Astrocyte (in vitro differentiated cells and primary cell): ENCODE measurements at regions not wholly inside any gene's neighbourhood (a gene's known extent, or its start where the extent isn't known, plus 50 kb on each side); places are given as distances from the start of the nearest gene placed in this dataset.

Experiments used
- DNase-seq: peaks from one replicate; pipeline ENCODE4 v3.0.0-alpha.2; 2010; ENCODE audit warnings: low read depth
- FAIRE-seq: peaks from 2 replicates; lab custom pipeline; 2011; peaks lifted over from hg19 to GRCh38; lab: Jason Lieb, UNC
- H2AFZ ChIP-seq: 2 replicates; pipeline ENCODE4 v1.6.0; 2012; ENCODE audit warnings: low read depth, low read length, inconsistent platforms
- H3K27ac ChIP-seq: 2 replicates; pipeline ENCODE4 v1.5.1; 2011; ENCODE audit warnings: low read depth, low read length, inconsistent platforms
- H3K27me3 ChIP-seq: 2 replicates; pipeline ENCODE4 v1.6.0; 2011; ENCODE audit warnings: low read length, inconsistent platforms; ENCODE audit not compliant: insufficient read depth
- H3K36me3 ChIP-seq: 2 replicates; pipeline ENCODE4 v1.5.1; 2011; ENCODE audit warnings: low read length, inconsistent platforms; ENCODE audit not compliant: insufficient read depth
- H3K4me1 ChIP-seq: 2 replicates; pipeline ENCODE4 v1.5.1; 2011; ENCODE audit warnings: low read length, inconsistent platforms; ENCODE audit not compliant: insufficient read depth
- H3K4me2 ChIP-seq: 2 replicates; pipeline ENCODE4 v1.6.0; 2012; ENCODE audit warnings: low read length, inconsistent platforms
- H3K4me3 ChIP-seq: 2 replicates; pipeline ENCODE4 v1.5.1; 2011; ENCODE audit warnings: low read depth, mild to moderate bottlenecking, low read length, inconsistent platforms; ENCODE audit not compliant: insufficient read depth
- H3K79me2 ChIP-seq: 2 replicates; pipeline ENCODE4 v1.6.0; 2012; ENCODE audit warnings: mild to moderate bottlenecking, low read length, inconsistent platforms; ENCODE audit not compliant: insufficient read depth
- H3K9ac ChIP-seq: 2 replicates; pipeline ENCODE4 v1.6.0; 2012; ENCODE audit warnings: mild to moderate bottlenecking, low read length, inconsistent platforms
- H3K9me3 ChIP-seq: 2 replicates; pipeline ENCODE4 v1.5.1; 2012; ENCODE audit warnings: low read depth, mild to moderate bottlenecking, low read length, inconsistent platforms; ENCODE audit not compliant: insufficient read depth
- H4K20me1 ChIP-seq: 2 replicates; pipeline ENCODE4 v1.6.0; 2012; ENCODE audit warnings: low read length, inconsistent platforms; ENCODE audit not compliant: insufficient read depth
- H3K27ac Mint-ChIP-seq: one replicate; pipeline ENCODE4 v1.8.0; 2021; ENCODE audit warnings: mild to moderate bottlenecking, mixed read lengths; ENCODE audit not compliant: unreplicated experiment
- H3K27me3 Mint-ChIP-seq: one replicate; pipeline ENCODE4 v1.8.0; 2021; ENCODE audit warnings: low read depth, mixed read lengths; ENCODE audit not compliant: unreplicated experiment
- H3K36me3 Mint-ChIP-seq: one replicate; pipeline ENCODE4 v1.8.0; 2021; ENCODE audit warnings: low read depth, mixed read lengths; ENCODE audit not compliant: unreplicated experiment
- H3K4me1 Mint-ChIP-seq: one replicate; pipeline ENCODE4 v1.8.0; 2021; ENCODE audit warnings: low read depth, mixed read lengths; ENCODE audit not compliant: unreplicated experiment
- H3K4me3 Mint-ChIP-seq: one replicate; pipeline ENCODE4 v1.8.0; 2021; ENCODE audit warnings: mild to moderate bottlenecking, moderate library complexity, mixed read lengths; ENCODE audit not compliant: unreplicated experiment
- H3K9me3 Mint-ChIP-seq: one replicate; pipeline ENCODE4 v1.8.0; 2021; ENCODE audit warnings: mild to moderate bottlenecking, mixed read lengths; ENCODE audit not compliant: unreplicated experiment
- EZH2 ChIP-seq: IDR thresholded peaks from 2 replicates; pipeline ENCODE4 v1.6.1; 2012; ENCODE audit warnings: mild to moderate bottlenecking, low read length, inconsistent platforms; ENCODE audit not compliant: insufficient read depth
- TF ChIP-seq, protein P1 (sequence below): IDR thresholded peaks from 2 replicates; pipeline ENCODE4 v1.5.1; 2011; ENCODE audit warnings: low read depth, mild to moderate bottlenecking, inconsistent platforms, low read length, moderate library complexity; ENCODE audit not compliant: insufficient read depth

DNA sequence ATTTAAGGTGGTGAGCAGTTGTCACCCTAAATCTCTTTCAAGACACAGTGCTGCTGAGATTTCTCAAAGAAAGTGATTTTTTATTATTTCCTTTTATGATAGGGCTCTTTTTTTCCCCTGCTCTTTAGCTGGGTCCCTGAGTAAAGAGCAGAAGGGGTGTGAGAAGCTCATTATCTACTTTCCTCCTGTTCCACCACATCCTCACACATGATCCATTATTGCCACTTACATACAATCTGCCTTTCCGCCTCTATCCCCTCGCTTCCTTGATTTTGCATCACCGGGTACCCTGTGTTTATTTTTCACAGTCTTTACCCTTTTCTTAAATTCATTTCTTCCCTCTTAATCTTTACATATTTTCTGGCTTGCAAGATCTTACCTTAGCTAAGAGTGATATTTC, 93.9 kb upstream of the CCDC85A start:
- Histone ChIP-seq H3K27me3 (no peaks in the 10 kb centered on the region), H2AFZ (no peak overlapping the region), H3K27ac (no peak overlapping the region), H3K9ac (no peak overlapping the region), H3K4me3 (no peak overlapping the region), H4K20me1 (no peaks in the 10 kb centered on the region), H3K36me3 (no peaks in the 10 kb centered on the region), H3K4me2 (no peak overlapping the region), H3K4me1 (no peaks in the 10 kb centered on the region), H3K9me3 (no peaks in the 10 kb centered on the region), H3K79me2 (no peaks in the 10 kb centered on the region)
- Mint-ChIP-seq H3K4me1 (peaks cover 3% of the 10 kb centered on the region), H3K36me3 (no peaks in the 10 kb centered on the region), H3K4me3 (no peak overlapping the region), H3K27me3 (peaks cover 9% of the 10 kb centered on the region), H3K9me3 (no peaks in the 10 kb centered on the region), H3K27ac (no peak overlapping the region)
- FAIRE-seq (no peak), DNase-seq (no peak)
- TF ChIP-seq, protein P1, sequence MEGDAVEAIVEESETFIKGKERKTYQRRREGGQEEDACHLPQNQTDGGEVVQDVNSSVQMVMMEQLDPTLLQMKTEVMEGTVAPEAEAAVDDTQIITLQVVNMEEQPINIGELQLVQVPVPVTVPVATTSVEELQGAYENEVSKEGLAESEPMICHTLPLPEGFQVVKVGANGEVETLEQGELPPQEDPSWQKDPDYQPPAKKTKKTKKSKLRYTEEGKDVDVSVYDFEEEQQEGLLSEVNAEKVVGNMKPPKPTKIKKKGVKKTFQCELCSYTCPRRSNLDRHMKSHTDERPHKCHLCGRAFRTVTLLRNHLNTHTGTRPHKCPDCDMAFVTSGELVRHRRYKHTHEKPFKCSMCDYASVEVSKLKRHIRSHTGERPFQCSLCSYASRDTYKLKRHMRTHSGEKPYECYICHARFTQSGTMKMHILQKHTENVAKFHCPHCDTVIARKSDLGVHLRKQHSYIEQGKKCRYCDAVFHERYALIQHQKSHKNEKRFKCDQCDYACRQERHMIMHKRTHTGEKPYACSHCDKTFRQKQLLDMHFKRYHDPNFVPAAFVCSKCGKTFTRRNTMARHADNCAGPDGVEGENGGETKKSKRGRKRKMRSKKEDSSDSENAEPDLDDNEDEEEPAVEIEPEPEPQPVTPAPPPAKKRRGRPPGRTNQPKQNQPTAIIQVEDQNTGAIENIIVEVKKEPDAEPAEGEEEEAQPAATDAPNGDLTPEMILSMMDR, result no peak
- TF ChIP-seq EZH2, result no peak

- no peak overlapping the region for H3K4me3 ChIP-seq
- no peaks in the 10 kb centered on the region for H3K4me1 ChIP-seq
- H3K9me3 ChIP-seq, result no peaks in the 10 kb centered on the region
- no peak overlapping the region for H3K9ac ChIP-seq
- Mint-ChIP-seq H3K9me3 (peaks cover 7% of the 10 kb centered on the region), H3K4me3 (no peak overlapping the region), H3K27ac (no peak overlapping the region), H3K4me1 (peaks cover 14% of the 10 kb centered on the region), H3K27me3 (no peaks in the 10 kb centered on the region), H3K36me3 (no peaks in the 10 kb centered on the region)
- no peak overlapping the region for H3K27ac ChIP-seq
- DNase-seq (no peak), FAIRE-seq (no peak)
- H3K4me2 ChIP-seq, result no peak overlapping the region
- TF ChIP-seq, protein P1, result no peak
- no peak for TF ChIP-seq EZH2
- no peaks in the 10 kb centered on the region for H3K27me3 ChIP-seq
- H3K79me2 ChIP-seq, result no peaks in the 10 kb centered on the region
- no peak overlapping the region for H2AFZ ChIP-seq
- no peaks in the 10 kb centered on the region for H4K20me1 ChIP-seq
- no peaks in the 10 kb centered on the region for H3K36me3 ChIP-seq
Observed at GRCh38 chr2:56099963-56100362, 83.8 kb upstream of the CCDC85A start.

- H4K20me1 ChIP-seq, result no peaks in the 10 kb centered on the region
- no peak for FAIRE-seq
- H3K27ac Mint-ChIP-seq, result no peak overlapping the region
- no peaks in the 10 kb centered on the region for H3K27me3 ChIP-seq
- H3K4me2 ChIP-seq, result no peak overlapping the region
- no peaks in the 10 kb centered on the region for H3K36me3 Mint-ChIP-seq
- no peaks in the 10 kb centered on the region for H3K9me3 ChIP-seq
- H3K27ac ChIP-seq, result no peak overlapping the region
- peaks cover 14% of the 10 kb centered on the region for H3K4me1 Mint-ChIP-seq
- H3K27me3 Mint-ChIP-seq, result no peaks in the 10 kb centered on the region
- no peak overlapping the region for H3K4me3 ChIP-seq
- no peaks in the 10 kb centered on the region for H3K79me2 ChIP-seq
- DNase-seq, result no peak
- H3K9ac ChIP-seq, result no peak overlapping the region
- no peak overlapping the region for H2AFZ ChIP-seq
- no peak overlapping the region for H3K4me3 Mint-ChIP-seq
- H3K36me3 ChIP-seq, result no peaks in the 10 kb centered on the region
- H3K9me3 Mint-ChIP-seq, result peaks cover 9% of the 10 kb centered on the region
- TF ChIP-seq EZH2, result no peak
- no peaks in the 10 kb centered on the region for H3K4me1 ChIP-seq
Observed at GRCh38 chr2:56100791-56101312, 82.9 kb upstream of the CCDC85A start.
